Body of pancreas (tissue), 4 donors: ENCODE measurements at regions not wholly inside any gene's neighbourhood (a gene's known extent, or its start where the extent isn't known, plus 50 kb on each side); places are given as distances from the start of the nearest gene placed in this dataset.

Experiments used
- CTCF ChIP-seq, 7 experiments: fragments of 450-650 bp in 4 of 7; fragments of 200-600 bp in 3 of 7; sonication (generic) in 3 of 7; IDR thresholded peaks; one replicate each; pipeline ENCODE4 v1.5.1; 2016 to 2019; ENCODE audit warnings: antibody characterized with exemption in 7 of 7
- POLR2A ChIP-seq, 3 donors: fragments of 450-650 bp; IDR thresholded peaks; one replicate each; pipeline ENCODE4 v1.6.1; 2016; ENCODE audit warnings: antibody characterized with exemption in 3 of 3, mild to moderate bottlenecking in 2 of 3

- TF ChIP-seq CTCF (IDR thresholded peaks at IDR 0.05): no peak
- no peak for TF ChIP-seq POLR2A (IDR thresholded peaks at IDR 0.05)
Measured at GRCh38 chr22:25281675-25282345, 62.4 kb downstream of the CRYBB2 start.
